ENCODE measurements at regions not wholly inside any gene's neighbourhood (a gene's known extent, or its start where the extent isn't known, plus 50 kb on each side); places are given as distances from the start of the nearest gene placed in this dataset.

- no peaks in the 10 kb centered on the region for H3K27me3 ChIP-seq (ENCODE audit: low read depth, low read length)
- no peaks in the 10 kb centered on the region for H3K9me3 ChIP-seq (ENCODE audit: insufficient read depth, low read length)
- no peaks in the 10 kb centered on the region for H3K4me1 ChIP-seq (ENCODE audit: low read length)
- no peak for TF ChIP-seq EZH2phosphoT487 (IDR thresholded peaks at IDR 0.05; ENCODE audit: low read depth)
- H3K4me2 ChIP-seq (ENCODE audit: low read length) = no peak overlapping the region
- H3K9ac ChIP-seq (ENCODE audit: low read length) = no peak overlapping the region
- no peaks in the 10 kb centered on the region for H4K20me1 ChIP-seq (ENCODE audit: insufficient read depth, low read length)
- H2AFZ ChIP-seq (ENCODE audit: low read depth, low read length) = no peak overlapping the region
- H3K4me3 ChIP-seq (ENCODE audit: low read length) = no peak overlapping the region
- H3K79me2 ChIP-seq (ENCODE audit: low read length) = no peaks in the 10 kb centered on the region
- no peak overlapping the region for H3K27ac ChIP-seq (ENCODE audit: low read length)
- no peaks in the 10 kb centered on the region for H3K36me3 ChIP-seq (replicated peaks; ENCODE audit: low read depth, low read length)
Measured at GRCh38 chr13:79119578-79120107, 286.4 kb downstream of the RBM26 start.

- H3K9ac ChIP-seq (ENCODE audit: low read length) = no peak overlapping the region
- no peaks in the 10 kb centered on the region for H3K9me3 ChIP-seq (ENCODE audit: insufficient read depth, low read length)
- no peaks in the 10 kb centered on the region for H3K79me2 ChIP-seq (ENCODE audit: low read length)
- no peaks in the 10 kb centered on the region for H3K27me3 ChIP-seq (ENCODE audit: low read depth, low read length)
- no peak overlapping the region for H2AFZ ChIP-seq (ENCODE audit: low read depth, low read length)
- no peaks in the 10 kb centered on the region for H3K36me3 ChIP-seq (replicated peaks; ENCODE audit: low read depth, low read length)
- H4K20me1 ChIP-seq (ENCODE audit: insufficient read depth, low read length) = no peaks in the 10 kb centered on the region
- TF ChIP-seq EZH2phosphoT487 (IDR thresholded peaks at IDR 0.05; ENCODE audit: low read depth) = no peak
- no peak for TF ChIP-seq CTCF (IDR thresholded peaks at IDR 0.05; ENCODE audit: low read depth, low read length)
- H3K4me2 ChIP-seq (ENCODE audit: low read length) = no peak overlapping the region
- no peak overlapping the region for H3K27ac ChIP-seq (ENCODE audit: low read length)
- H3K4me3 ChIP-seq (ENCODE audit: low read length) = no peak overlapping the region
- no peaks in the 10 kb centered on the region for H3K4me1 ChIP-seq (ENCODE audit: low read length)
Measured at GRCh38 chr13:79112016-79112415, 294.0 kb downstream of the RBM26 start.

- H4K20me1 ChIP-seq (ENCODE audit: insufficient read depth, low read length) = no peaks in the 10 kb centered on the region
- H3K27ac ChIP-seq (ENCODE audit: low read length) = no peak overlapping the region
- H2AFZ ChIP-seq (ENCODE audit: low read depth, low read length) = no peak overlapping the region
- H3K79me2 ChIP-seq (ENCODE audit: low read length) = no peaks in the 10 kb centered on the region
- TF ChIP-seq EZH2phosphoT487 (IDR thresholded peaks at IDR 0.05; ENCODE audit: low read depth) (no peak), CTCF (IDR thresholded peaks at IDR 0.05; ENCODE audit: low read depth, low read length) (no peak)
- no peak overlapping the region for H3K4me3 ChIP-seq (ENCODE audit: low read length)
- no peaks in the 10 kb centered on the region for H3K9me3 ChIP-seq (ENCODE audit: insufficient read depth, low read length)
- H3K9ac ChIP-seq (ENCODE audit: low read length) = no peak overlapping the region
- H3K27me3 ChIP-seq (ENCODE audit: low read depth, low read length) = no peaks in the 10 kb centered on the region
- H3K4me1 ChIP-seq (ENCODE audit: low read length) = no peaks in the 10 kb centered on the region
- H3K4me2 ChIP-seq (ENCODE audit: low read length) = no peak overlapping the region
- H3K36me3 ChIP-seq (replicated peaks; ENCODE audit: low read depth, low read length) = no peaks in the 10 kb centered on the region
Measured at GRCh38 chr13:79108914-79109643, 297.0 kb downstream of the RBM26 start.

- Histone ChIP-seq H3K9ac (ENCODE audit: low read length) (no peak overlapping the region), H3K4me3 (ENCODE audit: low read length) (no peak overlapping the region), H3K27me3 (ENCODE audit: low read depth, low read length) (no peaks in the 10 kb centered on the region), H4K20me1 (ENCODE audit: insufficient read depth, low read length) (no peaks in the 10 kb centered on the region), H3K9me3 (ENCODE audit: insufficient read depth, low read length) (no peaks in the 10 kb centered on the region), H2AFZ (ENCODE audit: low read depth, low read length) (no peak overlapping the region), H3K27ac (ENCODE audit: low read length) (no peak overlapping the region), H3K79me2 (ENCODE audit: low read length) (no peaks in the 10 kb centered on the region), H3K4me1 (ENCODE audit: low read length) (no peaks in the 10 kb centered on the region), H3K36me3 (replicated peaks; ENCODE audit: low read depth, low read length) (no peaks in the 10 kb centered on the region), H3K4me2 (ENCODE audit: low read length) (no peak overlapping the region)
- no peak for TF ChIP-seq EZH2phosphoT487 (IDR thresholded peaks at IDR 0.05; ENCODE audit: low read depth)
- TF ChIP-seq CTCF (IDR thresholded peaks at IDR 0.05; ENCODE audit: low read depth, low read length) = no peak
Measured at GRCh38 chr13:79098596-79098995, 307.5 kb downstream of the RBM26 start.

Data from OCI-LY3 (cell line).